ENCODE measurements at regions not wholly inside any gene's neighbourhood (a gene's known extent, or its start where the extent isn't known, plus 50 kb on each side); places are given as distances from the start of the nearest gene placed in this dataset.

- TF ChIP-seq CTCF (IDR thresholded peaks at IDR 0.05; ENCODE audit: low read depth, low read length, missing input control), result no peak
- TF ChIP-seq REST (IDR thresholded peaks at IDR 0.05), result no peak
- no peak for TF ChIP-seq JUND (IDR thresholded peaks at IDR 0.05)
- TF ChIP-seq TAF1 (conservative IDR thresholded peaks at IDR 0.05), result no peak
- TF ChIP-seq HNF4G (IDR thresholded peaks at IDR 0.05), result no peak
- TF ChIP-seq FOXA1 (IDR thresholded peaks at IDR 0.05), result no peak
- no peak for TF ChIP-seq GABPA (IDR thresholded peaks at IDR 0.05 in 1 of 2, conservative IDR thresholded peaks at IDR 0.05 in 1 of 2)
Observed at GRCh38 chr2:129181963-129182362, 797.5 kb upstream of the RAB6C start.

Measured in liver (tissue), 3 donors.